GM10266 (cell line): ENCODE measurements at regions not wholly inside any gene's neighbourhood (a gene's known extent, or its start where the extent isn't known, plus 50 kb on each side); places are given as distances from the start of the nearest gene placed in this dataset.
"Not testable (repeated sequence)": the region's sequence is repeated elsewhere in the genome, so short reads cannot be mapped to it uniquely, and the experiment has no call there.

Source experiments
- DNase-seq: peaks from one replicate; pipeline ENCODE4 v3.0.0; 2012; ENCODE audit errors: extremely low spot score
- TF ChIP-seq, protein P1 (sequence below): IDR thresholded peaks from 2 replicates; pipeline ENCODE4 v1.5.1; 2012; ENCODE audit warnings: mild to moderate bottlenecking, low read depth; ENCODE audit not compliant: control insufficient read depth, insufficient read depth; ENCODE audit errors: missing control alignments

DNA sequence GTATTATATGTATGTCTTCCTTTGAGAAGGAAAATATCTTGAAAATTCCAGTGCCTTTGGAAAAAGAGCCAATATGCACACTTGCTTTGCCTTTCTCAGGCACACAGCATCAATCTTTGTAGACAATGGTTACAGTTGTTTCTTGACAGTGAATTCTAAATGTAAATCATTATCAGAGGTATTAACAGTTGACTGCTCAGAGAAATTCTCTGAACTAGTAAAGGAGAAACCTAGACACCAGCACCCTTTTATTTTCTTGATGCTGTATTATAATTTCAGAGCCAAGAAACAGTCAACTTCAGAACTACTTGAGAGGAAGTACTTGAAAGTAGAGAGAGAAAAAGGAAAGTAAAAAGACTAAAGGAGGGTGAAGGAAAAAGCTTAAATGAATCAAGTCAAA is 185.8 kb upstream of the SMIM30 start:
- TF ChIP-seq, protein P1, sequence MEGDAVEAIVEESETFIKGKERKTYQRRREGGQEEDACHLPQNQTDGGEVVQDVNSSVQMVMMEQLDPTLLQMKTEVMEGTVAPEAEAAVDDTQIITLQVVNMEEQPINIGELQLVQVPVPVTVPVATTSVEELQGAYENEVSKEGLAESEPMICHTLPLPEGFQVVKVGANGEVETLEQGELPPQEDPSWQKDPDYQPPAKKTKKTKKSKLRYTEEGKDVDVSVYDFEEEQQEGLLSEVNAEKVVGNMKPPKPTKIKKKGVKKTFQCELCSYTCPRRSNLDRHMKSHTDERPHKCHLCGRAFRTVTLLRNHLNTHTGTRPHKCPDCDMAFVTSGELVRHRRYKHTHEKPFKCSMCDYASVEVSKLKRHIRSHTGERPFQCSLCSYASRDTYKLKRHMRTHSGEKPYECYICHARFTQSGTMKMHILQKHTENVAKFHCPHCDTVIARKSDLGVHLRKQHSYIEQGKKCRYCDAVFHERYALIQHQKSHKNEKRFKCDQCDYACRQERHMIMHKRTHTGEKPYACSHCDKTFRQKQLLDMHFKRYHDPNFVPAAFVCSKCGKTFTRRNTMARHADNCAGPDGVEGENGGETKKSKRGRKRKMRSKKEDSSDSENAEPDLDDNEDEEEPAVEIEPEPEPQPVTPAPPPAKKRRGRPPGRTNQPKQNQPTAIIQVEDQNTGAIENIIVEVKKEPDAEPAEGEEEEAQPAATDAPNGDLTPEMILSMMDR = no peak

DNA sequence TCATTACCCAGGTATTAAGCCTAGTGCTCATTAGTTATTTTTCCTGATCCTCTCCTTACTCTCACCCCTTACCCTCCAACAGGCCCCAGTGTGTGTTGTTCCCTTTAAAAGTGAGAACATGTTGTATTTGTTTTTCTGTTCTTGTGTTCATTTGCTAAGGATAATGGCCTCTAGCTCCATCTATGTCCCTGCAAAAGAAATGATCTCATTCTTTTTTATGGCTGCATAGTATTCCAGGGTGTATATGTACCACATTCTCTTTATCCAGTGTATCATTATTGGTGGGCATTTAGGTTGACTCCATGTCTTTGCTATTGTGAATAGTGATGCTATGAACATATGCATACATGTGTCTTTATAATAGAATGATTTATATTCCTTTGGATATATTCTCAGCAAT is 185.0 kb upstream of the SMIM30 start:
- DNase-seq = not testable (repeated sequence)

More for the DNA sequence above, 185.8 kb upstream of the SMIM30 start:
- no peak for DNase-seq

DNA sequence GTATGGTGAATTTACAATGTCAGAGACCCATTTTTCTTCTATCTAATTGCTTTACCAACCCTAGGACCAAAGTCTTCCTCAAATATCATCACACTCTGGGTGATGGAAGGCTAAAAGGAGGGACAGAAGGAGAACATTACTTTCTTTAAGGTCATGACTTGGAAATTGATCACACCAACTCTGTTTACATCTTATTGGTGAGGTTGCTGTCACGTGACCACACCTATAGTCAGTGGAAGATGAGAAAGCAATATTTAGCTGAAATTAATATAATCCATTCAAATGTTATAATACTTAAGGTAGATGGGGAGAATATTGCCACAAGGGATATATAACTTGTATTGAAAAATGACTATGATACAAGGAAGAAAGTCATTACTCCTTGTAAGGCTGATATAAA is 183.6 kb upstream of the SMIM30 start:
- no peak for DNase-seq
- TF ChIP-seq, protein P1 = no peak

DNA sequence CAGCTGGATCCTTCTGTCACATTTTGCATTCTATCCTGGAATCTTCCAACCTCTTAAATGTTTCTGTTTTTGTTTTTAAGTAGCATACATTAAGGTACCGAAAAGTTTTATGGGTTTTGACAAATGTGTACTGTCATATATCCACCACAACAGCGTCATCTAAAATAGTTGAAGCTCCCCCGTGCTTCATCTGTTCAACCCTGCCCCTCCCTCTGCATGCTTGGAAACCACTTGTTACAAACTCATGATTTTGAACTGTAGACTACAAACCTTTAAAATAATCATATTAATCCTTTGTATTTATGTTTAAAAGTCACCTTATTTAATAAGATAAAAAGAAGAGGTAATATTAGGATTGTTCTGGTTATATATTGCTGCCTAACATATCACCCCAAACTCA is 182.8 kb upstream of the SMIM30 start:
- DNase-seq = no peak
- TF ChIP-seq, protein P1 = no peak

DNA sequence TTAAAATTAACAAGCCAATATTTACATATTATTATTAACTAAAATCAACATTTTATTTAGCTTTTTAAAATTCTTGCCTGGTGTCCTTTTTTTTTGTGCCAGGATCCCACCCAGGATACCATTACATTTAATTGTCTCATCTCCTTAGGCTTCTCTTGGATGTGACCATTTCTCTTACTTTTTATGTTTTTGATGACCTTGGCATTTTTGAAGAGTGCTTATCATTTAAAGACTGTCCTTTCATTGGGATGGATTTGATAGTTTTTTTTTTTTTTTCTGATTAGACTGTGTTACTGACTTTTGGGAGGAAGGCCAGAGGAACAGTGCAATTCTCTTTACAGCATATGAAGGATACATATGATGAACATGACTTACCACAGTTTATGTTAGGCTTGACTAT is 181.4 kb upstream of the SMIM30 start:
- TF ChIP-seq, protein P1 = no peak
- no peak for DNase-seq

DNA sequence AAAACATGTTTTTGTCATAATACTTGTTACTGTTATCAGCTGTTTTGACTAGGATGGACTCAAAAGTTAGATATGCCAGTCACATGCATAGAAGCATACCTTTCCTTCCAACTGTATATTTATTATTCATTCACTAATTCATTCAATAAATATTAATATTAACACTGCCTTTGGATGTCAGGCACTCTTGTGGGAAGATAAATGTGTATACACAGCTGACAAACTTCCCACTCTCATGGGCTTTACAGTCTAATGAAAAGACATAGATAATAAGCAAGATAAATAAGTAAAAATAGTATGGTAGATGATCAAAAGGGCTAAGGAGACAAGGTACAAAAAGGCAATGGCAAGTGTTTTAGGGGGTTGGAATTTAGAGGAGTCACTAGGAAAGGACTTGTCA is 180.1 kb upstream of the SMIM30 start:
- DNase-seq = no peak
- TF ChIP-seq, protein P1 = no peak

DNA sequence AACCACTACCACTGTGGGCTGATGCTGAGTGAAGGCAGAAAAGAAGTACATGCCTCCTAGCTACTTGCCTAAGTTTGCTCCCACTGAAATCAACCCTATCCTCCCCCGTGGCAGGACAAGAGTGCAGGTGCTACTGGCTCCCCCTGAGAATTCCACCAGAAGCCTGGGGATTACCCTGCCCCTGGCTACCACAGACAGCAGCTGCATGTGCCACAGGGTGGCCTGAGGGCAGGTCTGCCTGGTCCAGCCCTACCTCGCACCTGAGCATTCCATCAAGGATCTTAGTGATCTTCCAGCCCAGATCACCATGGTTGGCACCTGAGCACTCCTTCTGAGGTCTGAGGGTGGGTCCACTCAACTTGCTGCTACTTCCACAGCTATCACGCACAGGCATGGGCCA is 176.4 kb upstream of the SMIM30 start:
- TF ChIP-seq, protein P1 = no peak
- no peak for DNase-seq

DNA sequence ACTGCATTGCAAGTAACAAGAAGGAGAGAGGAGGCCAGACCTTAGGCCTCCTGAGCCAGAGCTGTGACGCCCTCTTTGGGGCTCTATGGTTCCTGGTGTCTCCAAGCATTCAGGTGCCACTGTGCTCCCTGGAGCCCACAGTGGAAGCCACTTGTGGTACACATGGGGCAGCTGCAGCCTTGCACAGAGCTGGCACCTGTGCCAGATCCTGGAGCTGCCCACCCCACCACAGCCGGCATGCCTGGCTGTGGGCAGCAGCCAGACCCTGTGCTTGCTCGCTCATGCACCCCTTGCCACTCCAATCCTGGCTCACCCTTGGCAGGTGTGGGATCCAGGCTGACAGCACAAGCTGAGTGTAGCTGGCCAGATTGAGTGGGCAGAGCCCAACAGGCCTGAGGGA is 173.8 kb upstream of the SMIM30 start:
- DNase-seq = no peak
- TF ChIP-seq, protein P1 = no peak
